SK-N-SH (cell line): ENCODE measurements at regions not wholly inside any gene's neighbourhood (a gene's known extent, or its start where the extent isn't known, plus 50 kb on each side); places are given as distances from the start of the nearest gene placed in this dataset.

Experiments
- CTCF ChIA-PET: fragments of 300-600, 350-600 bp; formaldehyde crosslinking; extraction: SDS; loops from one replicate; lab custom pipeline; 2021; lab: Yijun Ruan, JAX
- POLR2A ChIA-PET: fragments of 350-600 bp; sonication (Branson Sonifier 250); formaldehyde crosslinking; extraction: SDS; loops from one replicate; lab custom pipeline; 2020; ENCODE audit warnings: antibody characterized with exemption, inconsistent platforms; lab: Yijun Ruan, JAX
- DNase-seq: peaks from one replicate; pipeline ENCODE4 v3.0.0; 2012
- H2AFZ ChIP-seq: fragments of 200-600 bp; sonication (generic); 2 replicates; pipeline ENCODE4 v1.8.1; 2016; ENCODE audit warnings: antibody characterized with exemption, mild to moderate bottlenecking, low read depth
- H3F3A ChIP-seq: fragments of 200-600 bp; sonication (generic); replicated peaks from 2 replicates; pipeline ENCODE3; 2016; ENCODE audit warnings: antibody characterized with exemption, mild to moderate bottlenecking; ENCODE audit not compliant: insufficient read depth
- H3K27ac ChIP-seq, 2 experiments: fragments of 200-500 bp in 1 of 2; fragments of 200-600 bp in 1 of 2; sonication (Bioruptor generic) in 1 of 2; sonication (generic), shearing (Covaris generic) in 1 of 2; 2 replicates each; pipeline versions ENCODE4 v1.5.1 to v1.6.1; 2014 to 2016; ENCODE audit warnings: low read depth in 2 of 2, inconsistent platforms in 1 of 2, low read length in 1 of 2, mild to moderate bottlenecking in 1 of 2, mixed read lengths in 1 of 2
- H3K27me3 ChIP-seq: fragments of 200-600 bp; sonication (generic), shearing (Covaris generic); 2 replicates; pipeline ENCODE4 v1.6.1; 2016; ENCODE audit warnings: mixed run types; ENCODE audit not compliant: insufficient read depth
- H3K36me3 ChIP-seq, 2 experiments: fragments of 200-500 bp in 1 of 2; fragments of 200-600 bp in 1 of 2; sonication (Bioruptor generic) in 1 of 2; sonication (generic) in 1 of 2; replicated peaks in 1 of 2; 2 replicates each; pipeline versions ENCODE3 to v1.5.1; 2014 to 2016; ENCODE audit warnings: low read length in 1 of 2, mild to moderate bottlenecking in 1 of 2; ENCODE audit not compliant: insufficient read depth in 2 of 2, control insufficient read depth in 1 of 2
- H3K4me1 ChIP-seq, 2 experiments: fragments of 200-500 bp in 1 of 2; fragments of 200-600 bp in 1 of 2; sonication (Bioruptor generic) in 1 of 2; sonication (generic), shearing (Covaris generic) in 1 of 2; 2 replicates each; pipeline versions ENCODE4 v1.5.1 to v1.6.1; 2014 to 2016; ENCODE audit warnings: low read depth in 1 of 2, low read length in 1 of 2, mixed run types in 1 of 2; ENCODE audit not compliant: insufficient read depth in 2 of 2, control insufficient read depth in 1 of 2
- H3K4me2 ChIP-seq: fragments of 200-600 bp; sonication (generic), shearing (Covaris generic); 2 replicates; pipeline ENCODE4 v1.6.1; 2017; ENCODE audit warnings: mixed run types
- H3K4me3 ChIP-seq, 2 experiments: fragments of 200-500 bp in 1 of 2; fragments of 200-600 bp in 1 of 2; sonication (Bioruptor generic) in 1 of 2; sonication (generic), shearing (Covaris generic) in 1 of 2; 2 replicates each; pipeline versions ENCODE4 v1.5.1 to v1.8.1; 2014 to 2016; ENCODE audit warnings: low read depth in 2 of 2, inconsistent platforms in 1 of 2, low read length in 1 of 2, mild to moderate bottlenecking in 1 of 2, mixed read lengths in 1 of 2, moderate library complexity in 1 of 2
- H3K79me2 ChIP-seq: fragments of 200-600 bp; sonication (generic); 2 replicates; pipeline ENCODE4 v1.8.1; 2017; ENCODE audit warnings: mild to moderate bottlenecking; ENCODE audit not compliant: insufficient read depth
- H3K9ac ChIP-seq: fragments of 200-600 bp; sonication (generic); 2 replicates; pipeline ENCODE4 v1.6.1; 2017; ENCODE audit warnings: mixed run types
- H3K9me2 ChIP-seq: fragments of 200-600 bp; sonication (generic); 2 replicates; pipeline ENCODE4 v1.6.1; 2017; ENCODE audit warnings: mixed run types
- H3K9me3 ChIP-seq: fragments of 200-600 bp; sonication (generic); 2 replicates; pipeline ENCODE4 v1.6.1; 2017; ENCODE audit warnings: mixed run types, mild to moderate bottlenecking, moderate library complexity
- H4K20me1 ChIP-seq: fragments of 200-600 bp; sonication (generic); 2 replicates; pipeline ENCODE4 v1.6.1; 2017; ENCODE audit warnings: mild to moderate bottlenecking, mixed run types; ENCODE audit not compliant: insufficient read depth
- CHD2 ChIP-seq: fragments of 150-350 bp; IDR thresholded peaks from 2 replicates; pipeline ENCODE4 v1.6.1; 2018; ENCODE audit warnings: low read length; ENCODE audit not compliant: partially characterized antibody
- EZH2phosphoT487 ChIP-seq: fragments of 200-600 bp; sonication (generic); IDR thresholded peaks from 2 replicates; pipeline ENCODE4 v1.6.1; 2017; ENCODE audit warnings: low read depth, mixed run types, mild to moderate bottlenecking, antibody characterized with exemption, moderate library complexity, borderline replicate concordance
- FOSL2 ChIP-seq: IDR thresholded peaks from 2 replicates; pipeline ENCODE4 v1.4.0; 2012; ENCODE audit warnings: low read depth, mild to moderate bottlenecking, moderate library complexity, borderline replicate concordance
- FOXJ3 ChIP-seq: sonication (generic); formaldehyde crosslinking; IDR thresholded peaks from 2 replicates; pipeline ENCODE4 v1.5.1; 2020; ENCODE audit warnings: mild to moderate bottlenecking, missing genetic modification reagents
- GABPA ChIP-seq: IDR thresholded peaks from 2 replicates; pipeline ENCODE4 v1.4.0; 2012; ENCODE audit warnings: low read depth, mild to moderate bottlenecking
- GATA2 ChIP-seq: sonication (generic); formaldehyde crosslinking; IDR thresholded peaks from 2 replicates; pipeline ENCODE4 v1.5.0; 2020; ENCODE audit warnings: mild to moderate bottlenecking, missing genetic modification reagents
- JUND ChIP-seq: IDR thresholded peaks from 2 replicates; pipeline ENCODE4 v1.4.0; 2012
- MXI1 ChIP-seq: IDR thresholded peaks from 2 replicates; pipeline ENCODE4 v1.6.1; 2012; ENCODE audit warnings: mild to moderate bottlenecking, low read depth, low read length, improper control_type of control experiment
- NRF1 ChIP-seq: IDR thresholded peaks from 2 replicates; pipeline ENCODE4 v1.6.1; 2012; ENCODE audit warnings: low read depth, mild to moderate bottlenecking, low read length
- RXRA ChIP-seq: IDR thresholded peaks from 2 replicates; pipeline ENCODE4 v1.4.0; 2012; ENCODE audit warnings: low read depth, mild to moderate bottlenecking, borderline replicate concordance
- SIN3A ChIP-seq: IDR thresholded peaks from 2 replicates; pipeline ENCODE4 v1.6.1; 2012; ENCODE audit warnings: low read depth, mild to moderate bottlenecking, low read length, moderate library complexity, borderline replicate concordance
- USF2 ChIP-seq: fragments of 150-350 bp; IDR thresholded peaks from 2 replicates; pipeline ENCODE4 v1.6.1; 2017; ENCODE audit warnings: antibody characterized with exemption, low read length, low read depth, borderline replicate concordance
- ZBTB33 ChIP-seq: IDR thresholded peaks from 2 replicates; pipeline ENCODE4 v1.4.0; 2012; ENCODE audit warnings: low read depth, borderline replicate concordance
- WGBS: methylation state at CpG from one replicate; pipeline ENCODE4 v1.1.6; 2017; ENCODE audit warnings: low lambda C conversion rate; 5-methylcytosine and 5-hydroxymethylcytosine counted together
- TF ChIP-seq, protein P1 (sequence below): IDR thresholded peaks from 2 replicates; pipeline ENCODE4 v1.4.0; 2012; ENCODE audit warnings: low read depth, borderline replicate concordance
- TF ChIP-seq, protein P2 (sequence below): IDR thresholded peaks from 2 replicates; pipeline ENCODE4 v1.4.0; 2012; ENCODE audit warnings: low read depth
- TF ChIP-seq, protein P3 (sequence below): IDR thresholded peaks from 2 replicates; pipeline ENCODE4; 2012

GRCh38 chr13:85243831-85244230, 555.4 kb downstream of the SLITRK6 start:
- H3K9me2 ChIP-seq = no peaks in the 10 kb centered on the region
- no peak for DNase-seq
- POLR2A ChIA-PET = no interaction called here
- H3K9ac ChIP-seq = no peak overlapping the region
- H2AFZ ChIP-seq = no peak overlapping the region
- no peaks in the 10 kb centered on the region for H4K20me1 ChIP-seq
- no peaks in the 10 kb centered on the region for H3K27me3 ChIP-seq
- H3K9me3 ChIP-seq = no peaks in the 10 kb centered on the region
- CTCF ChIA-PET = no interaction called here
- peaks cover 2 to 3% of the 10 kb centered on the region in 2 experiments; a peak in 1 of 4 replicates for H3K4me1 ChIP-seq
- H3K4me3 ChIP-seq = no peak overlapping the region
- H3K36me3 ChIP-seq = no peaks in the 10 kb centered on the region
- peaks cover 8% of the 10 kb centered on the region for H3F3A ChIP-seq
- WGBS = 82% methylated on average over 2 of the region's 2 CpGs
- no peak overlapping the region for H3K27ac ChIP-seq
- H3K4me2 ChIP-seq = no peak overlapping the region
- no peaks in the 10 kb centered on the region for H3K79me2 ChIP-seq
- TF ChIP-seq USF2 (no peak), GABPA (no peak), ZBTB33 (no peak), FOXJ3 (CRISPR knock-in tag) (no peak), GATA2 (no peak), CHD2 (no peak), RXRA (no peak), EZH2phosphoT487 (no peak), JUND (no peak), SIN3A (no peak), MXI1 (no peak), FOSL2 (no peak), NRF1 (no peak)
- TF ChIP-seq, protein P1, sequence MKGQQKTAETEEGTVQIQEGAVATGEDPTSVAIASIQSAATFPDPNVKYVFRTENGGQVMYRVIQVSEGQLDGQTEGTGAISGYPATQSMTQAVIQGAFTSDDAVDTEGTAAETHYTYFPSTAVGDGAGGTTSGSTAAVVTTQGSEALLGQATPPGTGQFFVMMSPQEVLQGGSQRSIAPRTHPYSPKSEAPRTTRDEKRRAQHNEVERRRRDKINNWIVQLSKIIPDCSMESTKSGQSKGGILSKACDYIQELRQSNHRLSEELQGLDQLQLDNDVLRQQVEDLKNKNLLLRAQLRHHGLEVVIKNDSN = no peak
- TF ChIP-seq, protein P2, sequence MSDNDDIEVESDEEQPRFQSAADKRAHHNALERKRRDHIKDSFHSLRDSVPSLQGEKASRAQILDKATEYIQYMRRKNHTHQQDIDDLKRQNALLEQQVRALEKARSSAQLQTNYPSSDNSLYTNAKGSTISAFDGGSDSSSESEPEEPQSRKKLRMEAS = no peak
- TF ChIP-seq, protein P3, sequence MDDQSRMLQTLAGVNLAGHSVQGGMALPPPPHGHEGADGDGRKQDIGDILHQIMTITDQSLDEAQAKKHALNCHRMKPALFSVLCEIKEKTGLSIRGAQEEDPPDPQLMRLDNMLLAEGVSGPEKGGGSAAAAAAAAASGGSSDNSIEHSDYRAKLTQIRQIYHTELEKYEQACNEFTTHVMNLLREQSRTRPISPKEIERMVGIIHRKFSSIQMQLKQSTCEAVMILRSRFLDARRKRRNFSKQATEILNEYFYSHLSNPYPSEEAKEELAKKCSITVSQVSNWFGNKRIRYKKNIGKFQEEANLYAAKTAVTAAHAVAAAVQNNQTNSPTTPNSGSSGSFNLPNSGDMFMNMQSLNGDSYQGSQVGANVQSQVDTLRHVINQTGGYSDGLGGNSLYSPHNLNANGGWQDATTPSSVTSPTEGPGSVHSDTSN = no peak
- TF ChIP-seq, all 33 proteins: peak for 0
